Neural progenitor cell (in vitro differentiated cells): ENCODE measurements at regions not wholly inside any gene's neighbourhood (a gene's known extent, or its start where the extent isn't known, plus 50 kb on each side); places are given as distances from the start of the nearest gene placed in this dataset.

ENCODE experiments used
- DNase-seq: peaks from one replicate; pipeline ENCODE4 v3.0.0-alpha.2; 2016; ENCODE audit warnings: low spot score
- H2AFZ ChIP-seq: fragments of 200-600 bp; sonication (generic); replicated peaks from 2 replicates; pipeline ENCODE4 v1.6.1; 2016; ENCODE audit warnings: antibody characterized with exemption
- H3F3A ChIP-seq: fragments of 200-600 bp; sonication (generic); 2 replicates; pipeline ENCODE4 v1.6.1; 2016; ENCODE audit warnings: antibody characterized with exemption, low read depth
- H3K27ac ChIP-seq: fragments of 200-600 bp; sonication (generic); 2 replicates; pipeline ENCODE4 v1.5.1; 2016; ENCODE audit warnings: mild to moderate bottlenecking
- H3K27me3 ChIP-seq: fragments of 200-600 bp; sonication (generic); 2 replicates; pipeline ENCODE4 v1.6.1; 2016; ENCODE audit warnings: mild to moderate bottlenecking, moderate library complexity
- H3K36me3 ChIP-seq: fragments of 200-600 bp; sonication (generic); 2 replicates; pipeline ENCODE4 v1.5.1; 2016
- H3K4me1 ChIP-seq: fragments of 200-600 bp; sonication (generic); 2 replicates; pipeline ENCODE4 v1.6.1; 2016; ENCODE audit warnings: mixed run types
- H3K4me2 ChIP-seq: fragments of 200-600 bp; sonication (generic); 2 replicates; pipeline ENCODE4 v1.6.1; 2016
- H3K4me3 ChIP-seq: fragments of 200-600 bp; sonication (generic); 2 replicates; pipeline ENCODE4 v1.5.1; 2016
- H3K79me2 ChIP-seq: fragments of 200-600 bp; sonication (generic); 2 replicates; pipeline ENCODE4 v1.6.1; 2016; ENCODE audit warnings: low read depth
- H3K9ac ChIP-seq: fragments of 200-600 bp; sonication (generic); 2 replicates; pipeline ENCODE4 v1.6.1; 2016
- H3K9me3 ChIP-seq: fragments of 200-600 bp; sonication (generic); 2 replicates; pipeline ENCODE4 v1.5.1; 2016; ENCODE audit warnings: low read depth
- H4K20me1 ChIP-seq: fragments of 200-600 bp; sonication (generic); 2 replicates; pipeline ENCODE4 v1.6.1; 2016; ENCODE audit warnings: low read depth
- H3K27ac Mint-ChIP-seq: 3 replicates; pipeline ENCODE4 v1.8.0; 2021; ENCODE audit warnings: mixed read lengths
- H3K27me3 Mint-ChIP-seq: 2 replicates; pipeline ENCODE4 v1.8.0; 2022; ENCODE audit warnings: low read depth, mild to moderate bottlenecking, inconsistent platforms, moderate library complexity, mixed read lengths; ENCODE audit not compliant: insufficient read depth
- H3K36me3 Mint-ChIP-seq: 3 replicates; pipeline ENCODE4 v1.8.0; 2021; ENCODE audit warnings: mixed read lengths
- H3K4me1 Mint-ChIP-seq: 3 replicates; pipeline ENCODE4 v1.8.0; 2021; ENCODE audit warnings: mixed read lengths
- H3K4me3 Mint-ChIP-seq: 3 replicates; pipeline ENCODE4 v1.8.0; 2021; ENCODE audit warnings: mild to moderate bottlenecking, moderate library complexity, mixed read lengths
- H3K9me3 Mint-ChIP-seq: 3 replicates; pipeline ENCODE4 v1.8.0; 2020; ENCODE audit warnings: mixed read lengths
- EZH2 ChIP-seq: fragments of 200-600 bp; sonication (generic); IDR thresholded peaks from 2 replicates; pipeline ENCODE4 v1.6.1; 2017; ENCODE audit warnings: antibody characterized with exemption, mild to moderate bottlenecking, moderate library complexity
- EZH2phosphoT487 ChIP-seq: fragments of 200-600 bp; sonication (generic); IDR thresholded peaks from 2 replicates; pipeline ENCODE4 v1.6.1; 2017; ENCODE audit warnings: antibody characterized with exemption
- TF ChIP-seq, protein P1 (sequence below): fragments of 200-600 bp; sonication (generic); IDR thresholded peaks from 2 replicates; pipeline ENCODE4 v1.5.1; 2017; ENCODE audit warnings: antibody characterized with exemption, mild to moderate bottlenecking

DNA sequence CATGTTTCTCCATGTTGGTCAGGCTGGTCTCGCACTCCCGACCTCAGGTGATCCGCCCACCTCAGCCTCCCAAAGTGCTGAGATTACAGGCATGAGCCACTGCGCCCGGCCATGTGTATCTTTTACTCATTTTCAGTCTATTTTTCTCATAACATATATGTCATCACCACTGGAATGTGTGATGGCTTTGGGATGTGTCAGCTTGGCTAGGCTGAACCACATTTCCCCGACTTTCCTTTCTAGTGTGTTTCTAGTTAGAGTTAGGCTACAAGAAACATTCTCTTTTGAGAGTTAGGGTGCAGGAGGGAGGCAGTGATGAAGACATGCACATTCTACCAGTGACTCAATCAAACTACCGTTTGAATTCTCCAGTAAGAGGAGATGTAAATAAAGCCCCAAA is 444.9 kb upstream of the THBS1 start:
- H3K4me3 ChIP-seq, result no peak overlapping the region
- no peaks in the 10 kb centered on the region for H3K9me3 ChIP-seq
- no peak overlapping the region for H3K4me3 Mint-ChIP-seq
- no peak overlapping the region for H3K27ac ChIP-seq
- no peak overlapping the region for H3K4me2 ChIP-seq
- H3K36me3 Mint-ChIP-seq, result no peaks in the 10 kb centered on the region
- H3K9me3 Mint-ChIP-seq, result no peaks in the 10 kb centered on the region
- H3K4me1 Mint-ChIP-seq, result no peaks in the 10 kb centered on the region
- no peaks in the 10 kb centered on the region for H3F3A ChIP-seq
- H3K27me3 ChIP-seq, result no peaks in the 10 kb centered on the region
- no peaks in the 10 kb centered on the region for H3K36me3 ChIP-seq
- no peaks in the 10 kb centered on the region for H3K4me1 ChIP-seq
- no peak for TF ChIP-seq EZH2
- TF ChIP-seq, protein P1, sequence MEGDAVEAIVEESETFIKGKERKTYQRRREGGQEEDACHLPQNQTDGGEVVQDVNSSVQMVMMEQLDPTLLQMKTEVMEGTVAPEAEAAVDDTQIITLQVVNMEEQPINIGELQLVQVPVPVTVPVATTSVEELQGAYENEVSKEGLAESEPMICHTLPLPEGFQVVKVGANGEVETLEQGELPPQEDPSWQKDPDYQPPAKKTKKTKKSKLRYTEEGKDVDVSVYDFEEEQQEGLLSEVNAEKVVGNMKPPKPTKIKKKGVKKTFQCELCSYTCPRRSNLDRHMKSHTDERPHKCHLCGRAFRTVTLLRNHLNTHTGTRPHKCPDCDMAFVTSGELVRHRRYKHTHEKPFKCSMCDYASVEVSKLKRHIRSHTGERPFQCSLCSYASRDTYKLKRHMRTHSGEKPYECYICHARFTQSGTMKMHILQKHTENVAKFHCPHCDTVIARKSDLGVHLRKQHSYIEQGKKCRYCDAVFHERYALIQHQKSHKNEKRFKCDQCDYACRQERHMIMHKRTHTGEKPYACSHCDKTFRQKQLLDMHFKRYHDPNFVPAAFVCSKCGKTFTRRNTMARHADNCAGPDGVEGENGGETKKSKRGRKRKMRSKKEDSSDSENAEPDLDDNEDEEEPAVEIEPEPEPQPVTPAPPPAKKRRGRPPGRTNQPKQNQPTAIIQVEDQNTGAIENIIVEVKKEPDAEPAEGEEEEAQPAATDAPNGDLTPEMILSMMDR, result no peak
- TF ChIP-seq EZH2phosphoT487, result no peak
- H2AFZ ChIP-seq, result no peak overlapping the region
- H3K27me3 Mint-ChIP-seq, result no peaks in the 10 kb centered on the region
- no peak overlapping the region for H3K27ac Mint-ChIP-seq
- DNase-seq, result no peak
- no peak overlapping the region for H3K9ac ChIP-seq
- no peaks in the 10 kb centered on the region for H4K20me1 ChIP-seq
- no peaks in the 10 kb centered on the region for H3K79me2 ChIP-seq

DNA sequence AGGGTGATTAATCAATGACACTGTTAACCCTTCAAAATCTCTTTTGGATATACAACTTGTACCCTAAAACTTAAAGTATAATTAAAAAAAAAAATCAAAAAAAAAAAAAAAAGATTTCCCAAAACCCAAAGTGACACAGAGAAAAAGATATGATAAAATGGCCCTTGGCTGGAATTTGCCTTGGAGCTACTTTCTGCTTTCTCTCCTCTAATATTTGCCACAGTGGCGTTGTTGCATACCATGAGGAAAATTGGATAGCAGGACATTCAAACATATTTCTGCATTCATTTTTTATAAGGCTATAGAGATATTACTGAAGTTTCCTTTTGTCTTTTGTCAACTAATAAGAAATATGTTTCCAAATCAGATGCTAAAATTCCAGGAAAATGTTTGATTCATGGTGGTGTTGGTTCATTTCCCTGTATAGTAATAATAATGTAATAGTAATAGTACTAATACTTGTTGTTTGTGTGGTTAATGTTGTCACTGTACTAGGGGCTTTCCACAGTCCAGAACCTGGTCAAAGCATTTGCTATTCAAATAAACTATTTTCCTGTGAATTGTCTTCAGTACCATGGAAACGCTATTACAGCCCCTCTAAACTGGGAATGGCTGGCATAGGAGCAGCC is 441.3 kb upstream of the THBS1 start:
- Mint-ChIP-seq H3K4me1 (no peaks in the 10 kb centered on the region), H3K9me3 (no peaks in the 10 kb centered on the region), H3K4me3 (no peak overlapping the region), H3K27me3 (peaks cover 2% of the 10 kb centered on the region), H3K27ac (no peak overlapping the region), H3K36me3 (no peaks in the 10 kb centered on the region)
- H3K9ac ChIP-seq, result no peak overlapping the region
- H3K36me3 ChIP-seq, result no peaks in the 10 kb centered on the region
- H3K4me3 ChIP-seq, result no peak overlapping the region
- no peak for DNase-seq
- no peaks in the 10 kb centered on the region for H3F3A ChIP-seq
- H3K9me3 ChIP-seq, result no peaks in the 10 kb centered on the region
- H3K4me2 ChIP-seq, result no peak overlapping the region
- H3K27me3 ChIP-seq, result no peaks in the 10 kb centered on the region
- no peak overlapping the region for H2AFZ ChIP-seq
- no peaks in the 10 kb centered on the region for H3K79me2 ChIP-seq
- no peak for TF ChIP-seq EZH2
- TF ChIP-seq, protein P1, result no peak
- no peak for TF ChIP-seq EZH2phosphoT487
- H3K4me1 ChIP-seq, result no peaks in the 10 kb centered on the region
- no peaks in the 10 kb centered on the region for H4K20me1 ChIP-seq
- no peak overlapping the region for H3K27ac ChIP-seq

DNA sequence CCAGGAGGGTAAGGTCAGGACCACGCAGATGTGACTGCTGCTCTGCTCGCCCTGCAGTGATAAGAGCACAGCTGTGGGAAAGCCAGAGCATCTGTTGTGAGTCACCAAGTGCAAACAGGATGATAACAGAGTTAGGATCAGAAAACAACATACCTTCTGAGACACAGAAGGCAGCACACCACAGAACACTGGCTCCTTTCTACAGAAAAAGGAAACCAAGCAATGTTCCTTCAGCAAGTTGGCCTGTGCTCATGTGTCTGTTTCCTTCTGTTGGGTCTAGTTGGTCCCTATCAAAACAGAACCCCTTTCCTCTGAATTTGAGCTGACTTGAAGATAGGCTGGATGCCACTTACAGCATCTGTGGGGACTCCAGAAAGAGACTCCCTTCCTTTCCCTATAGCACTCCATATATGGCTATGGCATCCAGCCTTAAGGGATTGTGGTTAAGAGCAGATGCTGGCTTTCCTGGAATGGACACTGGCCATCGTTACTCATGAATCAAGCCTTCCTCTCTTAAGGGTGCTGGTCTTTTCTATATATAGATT is 440.7 kb upstream of the THBS1 start:
- H3K9ac ChIP-seq, result no peak overlapping the region
- no peaks in the 10 kb centered on the region for H3F3A ChIP-seq
- H3K4me2 ChIP-seq, result no peak overlapping the region
- Mint-ChIP-seq H3K36me3 (no peaks in the 10 kb centered on the region), H3K4me3 (no peak overlapping the region), H3K9me3 (no peaks in the 10 kb centered on the region), H3K4me1 (no peaks in the 10 kb centered on the region), H3K27ac (no peak overlapping the region), H3K27me3 (peaks cover 2% of the 10 kb centered on the region)
- H3K9me3 ChIP-seq, result no peaks in the 10 kb centered on the region
- no peak for DNase-seq
- H2AFZ ChIP-seq, result no peak overlapping the region
- H3K79me2 ChIP-seq, result no peaks in the 10 kb centered on the region
- no peaks in the 10 kb centered on the region for H3K36me3 ChIP-seq
- H3K27me3 ChIP-seq, result no peaks in the 10 kb centered on the region
- no peaks in the 10 kb centered on the region for H4K20me1 ChIP-seq
- TF ChIP-seq EZH2, result no peak
- TF ChIP-seq EZH2phosphoT487, result no peak
- TF ChIP-seq, protein P1, result no peak
- H3K4me1 ChIP-seq, result no peaks in the 10 kb centered on the region
- no peak overlapping the region for H3K27ac ChIP-seq
- no peak overlapping the region for H3K4me3 ChIP-seq
